ENCODE measurements at regions not wholly inside any gene's neighbourhood (a gene's known extent, or its start where the extent isn't known, plus 50 kb on each side); places are given as distances from the start of the nearest gene placed in this dataset.

GRCh38 chr14:104526723-104527645 is 52.6 kb upstream of the C14orf180 start:
- TF ChIP-seq CTCF (optimal IDR thresholded peaks at IDR 0.05 in 1 of 3, IDR thresholded peaks at IDR 0.05 in 1 of 3, conservative IDR thresholded peaks at IDR 0.05 in 1 of 3; ENCODE audit: extremely low read depth in 1 of 3, insufficient read depth in 2 of 3, low read length in 3 of 3), result no peak
- TF ChIP-seq EZH2 (IDR thresholded peaks at IDR 0.05; ENCODE audit: low read length), result no peak
